ENCODE measurements at regions not wholly inside any gene's neighbourhood (a gene's known extent, or its start where the extent isn't known, plus 50 kb on each side); places are given as distances from the start of the nearest gene placed in this dataset.
"Not testable (repeated sequence)": the region's sequence is repeated elsewhere in the genome, so short reads cannot be mapped to it uniquely, and the experiment has no call there.

GRCh38 chr1:208475951-208476845, 232.0 kb upstream of the PLXNA2 start:
- DNase-seq, result no peak

- no peak for DNase-seq
Measured at GRCh38 chr1:208476846-208477170, 232.6 kb upstream of the PLXNA2 start.

- no peak for DNase-seq
Measured at GRCh38 chr1:208479435-208479834, 235.3 kb upstream of the PLXNA2 start.

- DNase-seq, result no peak
Measured at GRCh38 chr1:208485512-208485911, 241.3 kb upstream of the PLXNA2 start.

- no peak for DNase-seq
Measured at GRCh38 chr1:208486677-208487076, 242.5 kb upstream of the PLXNA2 start.

GRCh38 chr1:208488432-208488831, 244.2 kb upstream of the PLXNA2 start:
- not testable (repeated sequence) for DNase-seq

GRCh38 chr1:208496467-208497371, 252.5 kb upstream of the PLXNA2 start:
- no peak for DNase-seq

GRCh38 chr1:208497866-208498541, 253.8 kb upstream of the PLXNA2 start:
- DNase-seq, result no peak

- no peak for DNase-seq
Measured at GRCh38 chr1:208499026-208499425, 254.8 kb upstream of the PLXNA2 start.

- no peak for DNase-seq
Measured at GRCh38 chr1:208499601-208500000, 255.4 kb upstream of the PLXNA2 start.

- DNase-seq, result no peak
Measured at GRCh38 chr1:208500375-208500774, 256.2 kb upstream of the PLXNA2 start.

GRCh38 chr1:208501542-208501941, 257.4 kb upstream of the PLXNA2 start:
- no peak for DNase-seq

GRCh38 chr1:208503787-208504186, 259.6 kb upstream of the PLXNA2 start:
- DNase-seq, result no peak

GRCh38 chr1:208506812-208507211, 262.6 kb upstream of the PLXNA2 start:
- no peak for DNase-seq

- no peak for DNase-seq
Measured at GRCh38 chr1:208509072-208509471, 264.9 kb upstream of the PLXNA2 start.

- peak; percentile 41 for DNase-seq
Measured at GRCh38 chr1:208510192-208510952, 266.2 kb upstream of the PLXNA2 start.

GRCh38 chr1:208511242-208511860, 267.2 kb upstream of the PLXNA2 start:
- no peak for DNase-seq

- no peak for DNase-seq
Measured at GRCh38 chr1:208513799-208514198, 269.6 kb upstream of the PLXNA2 start.

GRCh38 chr1:208515129-208515528, 270.9 kb upstream of the PLXNA2 start:
- DNase-seq, result no peak

GRCh38 chr1:208516780-208517179, 272.6 kb upstream of the PLXNA2 start:
- no peak for DNase-seq

GRCh38 chr1:208520438-208521099, 276.4 kb upstream of the PLXNA2 start:
- DNase-seq, result no peak

- no peak for DNase-seq
Measured at GRCh38 chr1:208521534-208521933, 277.4 kb upstream of the PLXNA2 start.
